SK-MEL-5 (cell line): ENCODE measurements at regions not wholly inside any gene's neighbourhood (a gene's known extent, or its start where the extent isn't known, plus 50 kb on each side); places are given as distances from the start of the nearest gene placed in this dataset.
"Not testable (repeated sequence)": the region's sequence is repeated elsewhere in the genome, so short reads cannot be mapped to it uniquely, and the experiment has no call there.

Source experiments
- DNase-seq: peaks from one replicate; pipeline ENCODE4 v3.0.0-alpha.2; 2016; ENCODE audit warnings: low read depth, low spot score
- in situ Hi-C: cut with HindIII; loops from 2 replicates; pipeline ENCODE4 v1.10.0; 2016; ENCODE audit warnings: low sequenced_read_pairs, high pct_unique_total_duplicates, low pct_unique_long_range_greater_than_20kb

DNA sequence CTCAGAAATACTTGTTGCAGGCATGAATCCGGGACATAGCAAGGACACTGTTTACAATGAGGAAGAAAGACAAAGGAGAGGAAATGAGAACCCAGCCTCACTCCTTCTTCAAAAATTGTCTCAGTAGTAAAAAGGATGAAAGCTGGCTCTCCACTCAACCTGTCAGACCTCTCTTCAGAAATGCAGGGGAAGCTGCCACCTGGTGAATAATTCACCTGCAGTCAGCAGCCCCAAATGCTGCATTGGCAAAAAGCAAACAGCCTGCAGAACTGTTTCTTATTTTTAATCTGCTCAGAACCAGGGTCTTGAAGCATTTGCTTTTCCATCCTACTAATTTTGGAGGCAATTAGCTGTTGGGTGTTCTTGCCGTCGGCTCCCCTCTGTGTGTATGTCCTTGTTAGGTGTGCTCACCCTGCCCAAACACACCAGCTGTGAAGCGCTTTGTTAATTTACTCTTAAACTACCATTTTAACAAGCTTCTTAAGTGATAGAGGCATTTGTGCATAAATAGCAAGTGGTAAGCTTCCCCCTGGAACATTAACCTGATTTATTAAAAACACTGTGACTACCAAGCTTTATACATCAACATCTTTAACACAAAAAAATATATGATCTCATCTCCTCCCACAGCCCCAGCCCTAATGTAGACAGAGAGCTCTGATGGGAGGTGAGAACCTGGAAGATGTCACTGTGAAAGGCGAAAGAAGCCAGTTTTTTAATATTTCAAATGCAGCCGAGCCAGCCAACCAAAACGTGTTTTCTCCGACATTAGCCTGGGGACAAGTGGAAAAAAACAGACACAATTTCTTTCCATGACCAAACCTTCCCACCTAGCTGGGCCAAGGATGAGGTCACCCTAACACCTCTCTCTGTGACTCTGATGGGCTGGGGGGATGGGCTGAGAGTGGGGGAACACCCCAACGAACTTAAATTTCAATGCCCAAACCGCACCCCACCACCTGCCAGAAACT, 451.0 kb upstream of the SULF2 start:
- no peak for DNase-seq
- in situ Hi-C loops = no loop called here

DNA sequence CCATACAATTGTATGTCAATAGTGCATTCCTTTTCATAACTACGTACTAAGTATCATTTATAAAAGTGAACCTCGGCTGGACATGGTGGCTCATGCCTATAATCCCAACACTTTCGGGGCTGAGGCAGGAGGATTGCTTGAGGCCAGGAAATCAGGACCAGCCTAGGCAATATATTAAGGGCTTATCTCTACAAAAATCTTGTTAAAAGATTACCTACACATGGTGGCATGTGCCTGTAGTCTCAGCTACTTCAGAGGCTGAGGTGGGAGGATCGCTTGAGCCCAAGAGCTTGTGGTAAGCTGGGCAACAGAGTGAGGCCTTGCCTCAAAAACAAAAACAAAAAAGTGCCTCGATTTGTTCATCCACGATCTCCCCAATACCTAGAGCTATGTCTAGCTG, 449.7 kb upstream of the SULF2 start:
- in situ Hi-C loops = no loop called here
- DNase-seq = no peak

DNA sequence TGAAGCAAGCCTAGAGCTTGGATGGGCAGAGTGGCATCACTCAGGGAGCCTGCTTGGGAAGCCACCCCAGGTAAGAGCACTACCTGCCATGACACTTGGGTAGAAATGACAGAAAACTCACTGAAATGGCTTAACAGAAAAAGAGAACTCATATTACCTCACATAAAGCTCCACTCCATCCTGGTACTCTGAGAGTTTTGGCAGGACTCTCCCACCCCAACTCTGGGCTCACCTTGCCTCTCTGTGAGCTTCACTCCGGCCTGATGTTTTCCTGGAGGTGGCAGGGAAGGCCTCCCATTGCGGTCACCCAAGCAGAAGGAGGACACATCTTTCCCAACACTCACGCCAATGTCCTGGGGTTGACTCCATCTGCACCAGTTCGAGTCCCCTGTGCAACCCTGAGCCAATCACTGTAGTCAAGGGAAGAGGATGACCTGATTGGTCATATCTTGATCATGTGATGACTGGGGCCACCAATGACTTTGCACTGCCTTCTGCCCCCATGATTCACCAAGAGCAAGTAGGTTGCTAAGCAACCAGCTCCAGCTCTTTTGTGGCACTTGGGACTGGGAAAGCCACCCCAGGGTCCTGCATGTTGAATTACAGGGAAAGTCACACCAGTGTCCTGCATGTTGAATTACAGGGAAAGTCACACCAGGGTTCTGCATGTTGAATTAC, 446.1 kb upstream of the SULF2 start:
- in situ Hi-C loops = no loop called here
- no peak for DNase-seq

- in situ Hi-C loops = no loop called here
- no peak for DNase-seq
Measured at GRCh38 chr20:48230216-48230615, 444.9 kb upstream of the SULF2 start.

DNA sequence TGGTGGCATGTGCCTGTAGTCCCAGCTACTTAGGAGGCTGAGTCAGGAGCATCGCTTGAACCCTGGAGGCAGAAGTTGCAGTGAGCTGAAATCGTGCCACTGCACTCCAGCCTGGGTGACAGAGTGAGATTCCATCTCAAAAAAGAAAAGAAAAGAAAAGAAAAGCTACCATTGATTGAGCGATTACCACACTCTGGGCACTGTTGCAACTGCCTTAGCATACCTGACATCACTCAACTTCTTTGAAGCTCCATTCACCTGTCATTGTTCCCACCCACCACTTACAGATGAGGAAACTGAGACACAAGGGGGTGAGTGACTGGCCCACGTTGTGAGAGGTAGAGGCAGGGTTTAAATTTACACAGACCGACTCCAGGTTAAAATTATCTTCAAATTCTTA, 442.1 kb upstream of the SULF2 start:
- in situ Hi-C loops = no loop called here
- DNase-seq = no peak

DNA sequence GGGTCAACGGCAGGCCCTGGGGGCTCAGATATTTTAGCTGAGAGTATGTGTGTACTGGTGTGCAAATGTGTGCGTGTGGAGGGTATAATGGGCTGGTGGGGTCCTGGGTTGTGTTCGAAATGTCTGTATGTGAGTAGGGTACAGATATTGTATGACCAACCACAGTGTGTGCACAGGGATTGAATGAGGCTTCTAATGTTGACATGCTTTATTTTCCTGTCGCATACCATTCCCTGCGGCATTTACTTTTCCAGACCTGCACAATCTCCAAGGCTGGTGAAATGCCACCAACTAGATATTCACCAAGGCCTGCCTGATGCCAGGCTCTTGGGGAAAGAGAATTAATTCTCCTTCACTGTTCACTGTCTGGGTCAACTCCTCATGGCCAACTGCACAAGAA, 441.4 kb upstream of the SULF2 start:
- in situ Hi-C loops = no loop called here
- DNase-seq = no peak

DNA sequence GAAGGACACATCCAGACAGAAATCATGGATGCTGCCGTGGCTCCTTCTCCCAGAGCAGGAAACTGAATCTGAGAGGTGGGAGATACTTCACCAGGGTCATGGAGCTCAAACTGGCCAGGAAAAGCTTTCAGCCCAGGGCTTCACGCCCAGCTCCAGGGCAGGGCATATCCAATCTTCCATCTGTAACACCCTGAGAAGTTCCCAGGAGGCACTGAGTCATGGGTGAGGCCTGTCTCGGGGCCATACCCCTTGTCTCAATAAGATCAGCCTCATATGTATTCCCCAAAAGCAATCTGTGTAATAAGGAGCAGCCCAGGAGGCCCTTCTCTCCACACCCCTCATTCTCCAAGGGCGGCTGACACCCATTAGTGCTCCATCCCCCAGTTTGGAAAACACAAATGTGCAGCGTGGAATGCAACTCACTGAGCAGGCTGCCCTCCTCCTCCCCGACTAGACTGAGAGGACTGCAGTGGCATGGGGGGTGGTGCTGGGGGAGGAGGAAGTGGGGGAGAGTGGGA, 439.3 kb upstream of the SULF2 start:
- DNase-seq = no peak
- in situ Hi-C loops = no loop called here

DNA sequence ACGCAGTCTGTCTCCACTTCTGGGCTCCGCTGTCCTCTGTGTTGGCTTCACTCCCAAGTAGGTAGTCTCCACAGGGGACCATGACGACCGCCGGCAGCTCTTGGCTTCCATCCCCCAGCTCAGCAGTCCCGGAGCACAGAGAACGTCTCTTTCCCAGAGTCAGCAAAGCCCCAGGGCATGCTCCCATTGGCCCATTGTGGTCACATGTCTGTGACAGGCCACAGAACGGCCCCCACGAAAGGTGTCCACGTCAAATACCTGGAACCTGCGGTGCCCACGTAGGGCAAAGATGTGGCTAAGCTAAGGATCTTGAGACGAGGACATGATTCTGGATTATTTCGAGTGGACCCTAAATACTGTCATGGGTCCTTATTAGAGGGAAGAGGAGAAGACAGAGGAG, 438.4 kb upstream of the SULF2 start:
- in situ Hi-C loops = no loop called here

GRCh38 chr20:48222595-48223180, 437.4 kb upstream of the SULF2 start:
- in situ Hi-C loops = no loop called here
- DNase-seq = no peak

More for the DNA sequence above, 438.4 kb upstream of the SULF2 start:
- no peak for DNase-seq

- no peak for DNase-seq
- in situ Hi-C loops = no loop called here
Measured at GRCh38 chr20:48220033-48220633, 434.9 kb upstream of the SULF2 start.

GRCh38 chr20:48219306-48219705, 434.0 kb upstream of the SULF2 start:
- in situ Hi-C loops = no loop called here

GRCh38 chr20:48217190-48217589, 431.9 kb upstream of the SULF2 start:
- in situ Hi-C loops = no loop called here
- DNase-seq = no peak

More at GRCh38 chr20:48219306-48219705, 434.0 kb upstream of the SULF2 start:
- DNase-seq = no peak

DNA sequence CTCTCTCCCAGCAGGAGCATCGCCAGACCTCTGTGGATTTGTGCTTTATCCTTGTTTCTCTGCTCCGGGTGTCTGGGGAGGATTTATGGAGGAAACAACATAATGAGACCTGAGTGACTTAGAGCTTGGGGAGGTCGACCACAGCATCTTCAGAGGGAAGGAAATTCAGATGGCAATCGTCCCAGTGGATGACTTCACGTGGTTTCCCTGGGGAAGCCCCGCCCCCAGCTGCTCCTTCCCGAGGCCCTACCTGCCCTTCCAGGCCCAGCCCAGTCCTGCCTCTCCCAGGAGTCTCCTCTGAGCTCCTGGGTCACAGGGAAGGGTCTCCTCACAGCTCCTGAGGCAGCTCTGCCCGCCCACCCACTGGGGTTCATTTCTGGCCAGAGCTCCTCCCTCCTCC, 430.3 kb upstream of the SULF2 start:
- no peak for DNase-seq
- in situ Hi-C loops = no loop called here

DNA sequence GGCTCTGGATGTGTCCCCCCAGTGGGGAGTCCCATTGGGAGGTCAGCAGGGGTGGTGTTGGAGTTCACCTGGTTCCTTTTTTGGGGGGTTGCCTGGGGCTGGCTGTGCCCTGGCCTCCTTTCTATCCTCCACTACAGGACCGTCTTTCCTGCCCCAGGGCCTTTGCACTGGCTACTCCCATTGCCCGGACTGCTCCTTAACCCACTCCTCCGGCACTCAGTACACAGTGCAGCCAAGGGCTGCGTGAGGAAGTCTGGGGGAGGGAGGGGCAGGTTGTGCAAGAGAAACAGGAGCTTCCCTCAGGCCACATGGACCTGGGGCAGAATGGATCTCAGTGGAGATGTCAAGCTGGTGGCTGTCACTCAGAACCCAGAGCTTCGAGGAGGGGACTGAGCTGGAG, 429.3 kb upstream of the SULF2 start:
- in situ Hi-C loops = no loop called here
- DNase-seq = no peak

GRCh38 chr20:48213635-48214034, 428.4 kb upstream of the SULF2 start:
- in situ Hi-C loops, DNase-seq: not testable (repeated sequence)

DNA sequence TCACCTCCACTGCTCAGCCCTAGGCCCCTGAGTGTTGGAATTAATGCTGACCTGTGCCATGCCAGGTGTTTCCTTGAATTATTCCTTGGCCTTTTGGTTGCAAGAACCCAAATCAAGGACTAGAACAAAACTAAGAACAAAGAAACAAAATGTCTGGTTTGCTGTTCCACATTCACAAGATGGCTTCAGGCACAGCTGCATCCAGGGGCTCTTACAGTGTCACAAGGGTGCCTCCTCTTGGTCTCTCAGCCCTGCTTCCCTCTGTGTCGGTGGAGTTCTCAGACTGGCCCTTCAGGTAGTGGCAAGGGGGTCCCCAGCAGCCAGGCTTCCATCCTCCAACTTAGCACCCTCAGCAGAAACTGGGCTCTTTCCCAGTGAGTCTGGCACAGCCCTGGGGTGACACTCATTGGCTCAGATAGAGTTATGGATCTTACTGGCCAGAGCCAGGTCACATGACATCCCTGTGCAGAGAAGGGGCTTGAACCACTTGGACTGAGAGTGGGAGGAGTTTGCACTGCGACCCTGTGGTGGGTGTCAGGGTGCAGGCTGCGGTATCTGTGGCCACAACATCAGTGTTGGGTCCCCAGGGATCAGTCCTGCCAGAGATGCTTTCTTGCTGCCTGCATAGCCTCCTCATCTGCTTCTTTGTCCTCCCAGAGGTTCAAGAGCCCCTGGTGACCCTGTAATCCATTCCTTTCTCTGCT, 427.7 kb upstream of the SULF2 start:
- in situ Hi-C loops = no loop called here
- DNase-seq = no peak

DNA sequence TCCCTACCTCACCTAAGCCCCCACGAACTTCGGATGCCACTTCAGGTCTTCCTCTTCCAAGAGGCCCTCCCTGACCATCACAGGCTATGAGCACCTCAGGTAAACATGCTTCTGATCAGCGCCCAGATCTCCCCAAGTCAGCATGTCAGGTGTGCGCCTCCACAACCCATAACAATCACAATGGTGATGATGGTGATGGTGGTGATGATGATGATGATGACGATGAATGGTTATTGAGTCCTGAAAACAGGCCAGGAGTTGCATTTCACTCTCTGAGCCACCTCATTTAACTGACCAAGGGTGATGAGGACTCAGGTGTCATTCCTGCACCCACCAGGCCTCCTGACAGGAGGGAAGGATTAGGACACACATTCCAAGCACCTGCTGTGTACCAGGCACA, 426.6 kb upstream of the SULF2 start:
- no peak for DNase-seq
- in situ Hi-C loops = no loop called here
